ENCODE measurements at regions not wholly inside any gene's neighbourhood (a gene's known extent, or its start where the extent isn't known, plus 50 kb on each side); places are given as distances from the start of the nearest gene placed in this dataset.

DNA sequence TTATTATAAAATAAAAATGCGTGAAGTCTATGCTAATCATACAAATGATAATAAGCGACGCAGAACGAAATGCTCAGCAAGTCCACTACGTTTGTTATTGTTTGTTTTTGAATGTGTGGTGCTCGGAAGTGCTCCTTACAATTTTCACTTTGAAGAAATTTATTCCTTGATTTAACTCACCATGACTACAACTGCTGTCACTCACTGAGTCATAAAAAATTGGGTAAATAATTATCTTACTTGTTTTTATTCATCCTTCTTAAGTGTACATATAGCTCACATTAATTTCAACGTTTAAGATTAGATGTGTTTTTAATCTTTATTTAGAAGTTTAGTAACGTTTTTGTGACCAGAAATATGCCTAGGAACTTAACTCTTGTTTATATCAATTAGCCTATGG is 66.7 kb upstream of the NANOGP8 start:
- H3K9me3 Mint-ChIP-seq = no peaks in the 10 kb centered on the region
- H3K27ac Mint-ChIP-seq (ENCODE audit: unreplicated experiment) = no peak overlapping the region
- no peak for DNase-seq (ENCODE audit: low read depth, low spot score)
- H3K27me3 Mint-ChIP-seq (ENCODE audit: low read depth) = no peaks in the 10 kb centered on the region
- TF ChIP-seq, protein P1, sequence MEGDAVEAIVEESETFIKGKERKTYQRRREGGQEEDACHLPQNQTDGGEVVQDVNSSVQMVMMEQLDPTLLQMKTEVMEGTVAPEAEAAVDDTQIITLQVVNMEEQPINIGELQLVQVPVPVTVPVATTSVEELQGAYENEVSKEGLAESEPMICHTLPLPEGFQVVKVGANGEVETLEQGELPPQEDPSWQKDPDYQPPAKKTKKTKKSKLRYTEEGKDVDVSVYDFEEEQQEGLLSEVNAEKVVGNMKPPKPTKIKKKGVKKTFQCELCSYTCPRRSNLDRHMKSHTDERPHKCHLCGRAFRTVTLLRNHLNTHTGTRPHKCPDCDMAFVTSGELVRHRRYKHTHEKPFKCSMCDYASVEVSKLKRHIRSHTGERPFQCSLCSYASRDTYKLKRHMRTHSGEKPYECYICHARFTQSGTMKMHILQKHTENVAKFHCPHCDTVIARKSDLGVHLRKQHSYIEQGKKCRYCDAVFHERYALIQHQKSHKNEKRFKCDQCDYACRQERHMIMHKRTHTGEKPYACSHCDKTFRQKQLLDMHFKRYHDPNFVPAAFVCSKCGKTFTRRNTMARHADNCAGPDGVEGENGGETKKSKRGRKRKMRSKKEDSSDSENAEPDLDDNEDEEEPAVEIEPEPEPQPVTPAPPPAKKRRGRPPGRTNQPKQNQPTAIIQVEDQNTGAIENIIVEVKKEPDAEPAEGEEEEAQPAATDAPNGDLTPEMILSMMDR (conservative IDR thresholded peaks at IDR 0.05) = no peak
- no peak overlapping the region for H3K4me3 Mint-ChIP-seq
- no peaks in the 10 kb centered on the region for H3K36me3 Mint-ChIP-seq (ENCODE audit: low read depth)
- H3K4me1 Mint-ChIP-seq = peaks cover 3% of the 10 kb centered on the region

DNA sequence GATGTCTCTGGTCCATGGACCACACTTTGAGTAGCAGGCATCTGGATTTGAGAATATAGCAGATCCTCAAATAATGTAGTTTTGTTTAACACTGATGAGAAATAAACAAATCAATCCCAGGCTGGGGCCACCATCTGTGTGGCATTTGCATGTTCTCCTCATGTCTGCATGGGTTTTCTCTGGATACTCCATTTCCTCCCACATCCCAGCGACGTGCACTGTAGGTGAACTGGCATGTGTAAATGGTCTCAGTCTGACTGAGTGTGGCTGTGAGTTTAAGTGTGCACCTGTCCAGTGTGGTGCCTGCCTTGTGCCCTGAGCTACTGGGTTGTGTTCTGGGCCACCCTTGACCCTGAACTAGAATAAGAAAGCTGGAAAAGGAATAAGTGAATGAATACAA is 66.3 kb upstream of the NANOGP8 start:
- TF ChIP-seq, protein P1 (conservative IDR thresholded peaks at IDR 0.05) = no peak
- DNase-seq (ENCODE audit: low read depth, low spot score) = no peak
- H3K27me3 Mint-ChIP-seq (ENCODE audit: low read depth) = no peaks in the 10 kb centered on the region

DNA sequence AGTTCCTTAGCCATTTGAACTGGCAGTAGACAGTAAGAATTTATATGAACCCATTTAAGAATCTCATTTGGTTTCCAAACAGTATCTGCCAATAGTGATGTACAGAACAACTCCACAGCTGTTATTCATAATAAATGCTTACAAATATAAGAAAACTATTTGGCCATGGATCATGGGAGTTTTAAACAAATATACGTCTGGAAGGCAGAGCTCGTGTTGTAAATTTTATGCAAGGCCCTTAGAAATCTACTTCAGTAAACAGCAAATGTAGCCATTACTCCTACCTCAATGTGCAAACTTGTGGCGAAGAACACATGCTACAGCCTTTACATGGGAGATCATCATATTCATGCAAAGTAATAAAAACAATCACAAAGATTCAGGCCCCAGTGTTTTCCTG is 65.3 kb upstream of the NANOGP8 start:
- TF ChIP-seq, protein P1 (conservative IDR thresholded peaks at IDR 0.05) = no peak
- no peaks in the 10 kb centered on the region for H3K36me3 Mint-ChIP-seq (ENCODE audit: low read depth)
- no peak for DNase-seq (ENCODE audit: low read depth, low spot score)
- no peak overlapping the region for H3K4me3 Mint-ChIP-seq
- peaks cover 3% of the 10 kb centered on the region for H3K4me1 Mint-ChIP-seq
- no peak overlapping the region for H3K27ac Mint-ChIP-seq (ENCODE audit: unreplicated experiment)
- H3K27me3 Mint-ChIP-seq (ENCODE audit: low read depth) = no peaks in the 10 kb centered on the region
- H3K9me3 Mint-ChIP-seq = no peaks in the 10 kb centered on the region

More for the DNA sequence above, 66.3 kb upstream of the NANOGP8 start:
- H3K27ac Mint-ChIP-seq (ENCODE audit: unreplicated experiment) = peak overlapping the region; percentile 91
- H3K9me3 Mint-ChIP-seq = no peaks in the 10 kb centered on the region
- H3K36me3 Mint-ChIP-seq (ENCODE audit: low read depth) = no peaks in the 10 kb centered on the region
- peaks cover 3% of the 10 kb centered on the region for H3K4me1 Mint-ChIP-seq
- H3K4me3 Mint-ChIP-seq = no peak overlapping the region

DNA sequence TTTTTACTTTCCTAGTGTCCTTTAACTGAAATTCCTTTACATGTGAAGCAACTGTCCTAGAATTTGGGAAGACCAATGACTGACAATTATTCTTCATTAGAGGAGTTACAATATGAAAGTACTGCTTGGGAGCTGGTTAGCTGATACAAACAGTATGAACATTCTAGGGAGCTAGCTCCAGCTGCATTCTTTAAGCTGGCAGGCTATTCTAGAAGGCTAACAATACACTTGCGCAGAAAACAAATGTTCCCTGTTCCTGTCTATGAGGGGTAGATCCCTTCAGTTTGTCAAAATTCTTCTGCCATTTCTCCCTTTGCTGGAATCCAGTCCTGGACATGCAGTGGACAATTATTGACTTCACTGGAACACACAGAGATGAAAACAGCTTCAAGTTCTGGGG is 60.2 kb upstream of the NANOGP8 start:
- Mint-ChIP-seq H3K27ac (ENCODE audit: unreplicated experiment) (no peak overlapping the region), H3K4me3 (no peak overlapping the region), H3K27me3 (ENCODE audit: low read depth) (no peaks in the 10 kb centered on the region), H3K36me3 (ENCODE audit: low read depth) (no peaks in the 10 kb centered on the region), H3K9me3 (no peaks in the 10 kb centered on the region), H3K4me1 (peaks cover 3% of the 10 kb centered on the region)
- DNase-seq (ENCODE audit: low read depth, low spot score) = no peak
- TF ChIP-seq, protein P1 (conservative IDR thresholded peaks at IDR 0.05) = no peak

DNA sequence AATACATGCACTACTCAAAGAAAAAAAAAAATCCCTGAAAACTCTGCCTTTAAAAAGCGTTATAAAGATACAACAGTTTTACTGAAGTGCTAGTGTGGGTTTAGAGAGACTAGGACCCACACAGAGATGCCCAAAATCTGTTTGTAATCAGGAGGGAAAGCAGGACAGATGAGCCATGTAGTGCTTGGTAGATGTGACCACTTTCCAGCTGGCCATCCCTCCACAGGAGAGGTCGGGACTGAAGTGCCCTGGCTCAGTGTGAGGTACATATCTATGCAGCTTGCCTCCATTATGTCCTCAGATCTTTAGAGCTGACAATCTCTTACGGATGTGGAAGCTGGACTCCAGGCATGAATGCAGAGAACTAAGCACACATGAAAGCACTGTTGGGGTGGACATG is 57.5 kb upstream of the NANOGP8 start:
- no peaks in the 10 kb centered on the region for H3K36me3 Mint-ChIP-seq (ENCODE audit: low read depth)
- TF ChIP-seq, protein P1 (conservative IDR thresholded peaks at IDR 0.05) = no peak
- no peak overlapping the region for H3K27ac Mint-ChIP-seq (ENCODE audit: unreplicated experiment)
- no peak overlapping the region for H3K4me3 Mint-ChIP-seq
- no peaks in the 10 kb centered on the region for H3K9me3 Mint-ChIP-seq
- no peaks in the 10 kb centered on the region for H3K27me3 Mint-ChIP-seq (ENCODE audit: low read depth)
- H3K4me1 Mint-ChIP-seq = peaks cover 3% of the 10 kb centered on the region
- no peak for DNase-seq (ENCODE audit: low read depth, low spot score)

Data from neural crest cell (in vitro differentiated cells).